ENCODE measurements at regions not wholly inside any gene's neighbourhood (a gene's known extent, or its start where the extent isn't known, plus 50 kb on each side); places are given as distances from the start of the nearest gene placed in this dataset.

- 13% methylated on average over 1 of the region's 1 CpG for WGBS (ENCODE audit: missing lambda C conversion rate)
- Histone ChIP-seq H3K9me3 (no peaks in the 10 kb centered on the region), H3K27ac (no peak overlapping the region), H3K4me1 (no peaks in the 10 kb centered on the region), H3K4me2 (no peak overlapping the region), H3K4me3 (no peak overlapping the region)
- DNase-seq (ENCODE audit: low read depth in 1 of 2, low spot score in 1 of 2) (no peak), FAIRE-seq (no peak), ATAC-seq (no peak)
- CTCF ChIA-PET, result no interaction called here
- POLR2A ChIA-PET, result no interaction called here
- TF ChIP-seq E2F6 (IDR thresholded peaks at IDR 0.05; ENCODE audit: borderline replicate concordance, low read depth) (no peak), EP300 (IDR thresholded peaks at IDR 0.05) (no peak), HES2 (IDR thresholded peaks at IDR 0.05) (no peak), RFX5 (IDR thresholded peaks at IDR 0.05) (no peak), ATOH8 (CRISPR knock-in tag; IDR thresholded peaks at IDR 0.05; ENCODE audit: low read depth) (no peak), PHF8 (IDR thresholded peaks at IDR 0.05; ENCODE audit: borderline replicate concordance, low read depth) (no peak), HEYL (CRISPR knock-in tag; IDR thresholded peaks at IDR 0.05) (no peak), REST (IDR thresholded peaks at IDR 0.05) (no peak), ELK1 (IDR thresholded peaks at IDR 0.05; ENCODE audit: low read depth, low read length) (no peak), SMC3 (IDR thresholded peaks at IDR 0.05) (no peak), RAD21 (conservative IDR thresholded peaks at IDR 0.05 in 1 of 2, IDR thresholded peaks at IDR 0.05 in 1 of 2) (no peak)
Observed at GRCh38 chr3:84439476-84439875, 519.3 kb upstream of the CADM2 start.

- no peak for TF ChIP-seq ZC3H11A (IDR thresholded peaks at IDR 0.05)
- FAIRE-seq (no peak), ATAC-seq (no peak), DNase-seq (ENCODE audit: low read depth in 1 of 2, low spot score in 1 of 2) (no peak)
- POLR2A ChIA-PET, result no interaction called here
- H3K4me3 ChIP-seq, result no peak overlapping the region
- no peak overlapping the region for H3K4me2 ChIP-seq
- no peaks in the 10 kb centered on the region for H3K9me3 ChIP-seq
- no peaks in the 10 kb centered on the region for H3K4me1 ChIP-seq
- 26% methylated on average over 11 of the region's 11 CpGs for WGBS (ENCODE audit: missing lambda C conversion rate)
- CTCF ChIA-PET, result no interaction called here
- no peak overlapping the region for H3K27ac ChIP-seq
Observed at GRCh38 chr3:84440291-84440690, 518.5 kb upstream of the CADM2 start.

- ATAC-seq (no peak), DNase-seq (ENCODE audit: low read depth in 1 of 2, low spot score in 1 of 2) (no peak), FAIRE-seq (no peak)
- no peaks in the 10 kb centered on the region for H3K9me3 ChIP-seq
- ChIA-PET CTCF (no interaction called here), POLR2A (no interaction called here)
- no peak overlapping the region for H3K4me3 ChIP-seq
- H3K27ac ChIP-seq, result no peak overlapping the region
- no peak overlapping the region for H3K4me2 ChIP-seq
- H3K4me1 ChIP-seq, result no peaks in the 10 kb centered on the region
- WGBS (ENCODE audit: missing lambda C conversion rate), result 33% methylated on average over 2 of the region's 2 CpGs
- TF ChIP-seq RARB (CRISPR knock-in tag; IDR thresholded peaks at IDR 0.05) (no peak), NR3C1 (IDR thresholded peaks at IDR 0.05) (no peak), FOSB (CRISPR knock-in tag; IDR thresholded peaks at IDR 0.05) (no peak), MAZ (IDR thresholded peaks at IDR 0.05; ENCODE audit: borderline replicate concordance, low read depth, low read length) (no peak)
Observed at GRCh38 chr3:84442533-84442932, 516.3 kb upstream of the CADM2 start.

Measured in A549 (cell line).